K562 (cell line): ENCODE measurements at regions not wholly inside any gene's neighbourhood (a gene's known extent, or its start where the extent isn't known, plus 50 kb on each side); places are given as distances from the start of the nearest gene placed in this dataset.

Experiments
- ATAC-seq: fragments of 200-7000 bp; cut with Tn5 transposase; 3 replicates; pipeline ENCODE4 v1.9.1; 2020; ENCODE audit warnings: moderate library complexity
- BruUV-seq: library from RNA; stranded (reverse); fragments of 400-500 nt; replicated peaks from 2 replicates; lab custom pipeline; 2021; lab: Mats Ljungman, UMichigan
- CTCF ChIA-PET: fragments of 300-600 bp; formaldehyde crosslinking; extraction: SDS; loops from one replicate; lab custom pipeline; 2021; ENCODE audit warnings: low intra/inter-chr PET ratio; lab: Yijun Ruan, JAX
- POLR2A ChIA-PET: fragments of 300-600, 350-650 bp; sonication (Branson Sonifier 250); formaldehyde crosslinking; extraction: SDS; loops from one replicate; lab custom pipeline; 2021; ENCODE audit warnings: antibody characterized with exemption, inconsistent platforms; lab: Yijun Ruan, JAX
- DNase-seq, 4 experiments: peaks; one replicate each; pipeline versions ENCODE4 v3.0.0 to v3.0.0-alpha.2; 2011 to 2018; ENCODE audit warnings: low spot score in 3 of 4, mixed read lengths in 3 of 4; ENCODE audit errors: extremely low read depth in 1 of 4
- FAIRE-seq: peaks from 2 replicates; lab custom pipeline; 2011; peaks lifted over from hg19 to GRCh38; lab: Jason Lieb, UNC
- H2AFZ ChIP-seq: 2 replicates; pipeline ENCODE4 v1.6.0; 2011; ENCODE audit warnings: low read depth, low read length, control low read depth, inconsistent platforms
- H3K27ac ChIP-seq: fragments of 200-600 bp; 3 replicates; pipeline ENCODE4 v1.8.0; 2011; ENCODE audit warnings: low read depth, mild to moderate bottlenecking, control low read depth, inconsistent platforms, low read length, moderate library complexity, mixed read lengths; ENCODE audit errors: extremely low read depth
- H3K27me3 ChIP-seq, 2 experiments: fragments of 300-600 bp in 1 of 2; 2 replicates in 1 of 2; 3 replicates in 1 of 2; pipeline versions ENCODE4 v1.6.0 to v1.8.0; 2011; ENCODE audit warnings: inconsistent platforms in 2 of 2, low read length in 2 of 2, mild to moderate bottlenecking in 1 of 2, mixed read lengths in 1 of 2, moderate library complexity in 1 of 2; ENCODE audit not compliant: control insufficient read depth in 2 of 2, insufficient read depth in 2 of 2
- H3K36me3 ChIP-seq: fragments of 300-600 bp; 3 replicates; pipeline ENCODE4 v1.8.0; 2011; ENCODE audit warnings: mild to moderate bottlenecking, low read length, inconsistent platforms; ENCODE audit not compliant: control insufficient read depth, insufficient read depth
- H3K4me1 ChIP-seq, 2 experiments: fragments of 200-600 bp in 1 of 2; replicated peaks in 1 of 2; 2 replicates in 1 of 2; 3 replicates in 1 of 2; pipeline versions ENCODE4 v1.5.1 to v1.8.0; 2011; ENCODE audit warnings: inconsistent platforms in 2 of 2, low read length in 2 of 2, mild to moderate bottlenecking in 1 of 2, mixed read lengths in 1 of 2, moderate library complexity in 1 of 2; ENCODE audit not compliant: control insufficient read depth in 2 of 2, insufficient read depth in 2 of 2
- H3K4me2 ChIP-seq: 2 replicates; pipeline ENCODE4 v1.6.1; 2011; ENCODE audit warnings: low read length, control low read depth, inconsistent platforms, mixed read lengths; ENCODE audit not compliant: insufficient read depth
- H3K4me3 ChIP-seq: fragments of 200-600 bp; sonication (generic), shearing (Covaris generic); 2 replicates; pipeline ENCODE4 v1.5.1; 2016; ENCODE audit warnings: control low read depth, inconsistent platforms
- H3K79me2 ChIP-seq: fragments of 200-600 bp; 3 replicates; pipeline ENCODE4 v1.8.0; 2011; ENCODE audit warnings: low read length, inconsistent platforms; ENCODE audit not compliant: control insufficient read depth, insufficient read depth
- H3K9ac ChIP-seq, 2 experiments: 2 replicates each; pipeline versions ENCODE4 v1.6.0 to v1.6.1; 2011; ENCODE audit warnings: low read depth in 2 of 2, low read length in 2 of 2, control low read depth in 1 of 2, inconsistent platforms in 1 of 2, mild to moderate bottlenecking in 1 of 2, mixed read lengths in 1 of 2; ENCODE audit not compliant: insufficient read depth in 1 of 2
- H3K9me1 ChIP-seq: one replicate; pipeline ENCODE4 v1.6.0; 2011; ENCODE audit warnings: inconsistent platforms, mild to moderate bottlenecking, low read length, moderate library complexity; ENCODE audit not compliant: control insufficient read depth, insufficient read depth
- H3K9me3 ChIP-seq: replicated peaks from 2 replicates; pipeline ENCODE4 v1.5.1; 2011; ENCODE audit warnings: low read depth, low read length, inconsistent platforms; ENCODE audit not compliant: control insufficient read depth, insufficient read depth
- H4K20me1 ChIP-seq: replicated peaks from 2 replicates; pipeline ENCODE4 v1.6.1; 2011; ENCODE audit warnings: low read length, inconsistent platforms, mixed read lengths; ENCODE audit not compliant: control insufficient read depth, insufficient read depth
- BRF1 ChIP-seq: IDR thresholded peaks from 3 replicates; pipeline ENCODE4 v1.6.1; 2011; ENCODE audit warnings: borderline replicate concordance, mild to moderate bottlenecking; ENCODE audit not compliant: insufficient read length; ENCODE audit errors: extremely low read depth
- CBX8 ChIP-seq: fragments of 200-600 bp; sonication (generic); IDR thresholded peaks from 2 replicates; pipeline ENCODE4 v1.6.1; 2012; ENCODE audit warnings: borderline replicate concordance, mixed run types, low read depth, mild to moderate bottlenecking, moderate library complexity, mixed read lengths, low read length, control low read depth, inconsistent platforms; ENCODE audit not compliant: poor library complexity, severe bottlenecking; ENCODE audit errors: extremely low read depth
- CHD4 ChIP-seq: fragments of 200-600 bp; sonication (generic); IDR thresholded peaks from 3 replicates; pipeline ENCODE4 v1.6.1; 2012; ENCODE audit warnings: low read depth, mild to moderate bottlenecking, mixed read lengths, low read length, inconsistent platforms; ENCODE audit not compliant: insufficient read depth, insufficient replicate concordance, poor library complexity, severe bottlenecking
- DLX4 ChIP-seq: fragments of 250-450 bp; sonication (Bioruptor Pico); IDR thresholded peaks from 2 replicates; pipeline ENCODE4 v1.6.1; 2021; ENCODE audit warnings: mild to moderate bottlenecking
- IFI16 ChIP-seq: fragments of 250-450 bp; sonication (Bioruptor Pico); IDR thresholded peaks from 2 replicates; pipeline ENCODE4 v2.1.2; 2022; ENCODE audit warnings: mild to moderate bottlenecking, inconsistent platforms
- JUND ChIP-seq, 2 experiments: IDR thresholded peaks; 2 replicates in 1 of 2; 3 replicates in 1 of 2; pipeline ENCODE4 v1.6.1; 2011; ENCODE audit warnings: borderline replicate concordance in 2 of 2, low read depth in 2 of 2, low read length in 2 of 2, improper control_type of control experiment in 1 of 2, missing biosample characterization in 1 of 2, missing genetic modification characterization in 1 of 2, missing genetic modification reagents in 1 of 2
- NONO ChIP-seq, 2 experiments: fragments of 200-400 bp in 1 of 2; fragments of 450-650 bp in 1 of 2; formaldehyde crosslinking in 1 of 2; IDR thresholded peaks; 2 replicates each; pipeline ENCODE4 v1.6.1; 2017; ENCODE audit warnings: low read depth in 2 of 2, mild to moderate bottlenecking in 2 of 2, moderate library complexity in 2 of 2, low read length in 1 of 2
- PHF20 ChIP-seq: fragments of 450-650 bp; IDR thresholded peaks from 2 replicates; pipeline ENCODE4 v1.6.1; 2018; ENCODE audit not compliant: partially characterized antibody
- RAD21 ChIP-seq, 2 experiments: fragments of 250-450 bp in 1 of 2; fragments of 450-650 bp in 1 of 2; sonication (Bioruptor Pico) in 1 of 2; formaldehyde crosslinking in 1 of 2; IDR thresholded peaks in 1 of 2; conservative IDR thresholded peaks in 1 of 2; 2 replicates each; pipeline versions ENCODE4 v1.4.0 to v1.8.0; 2020 to 2022; ENCODE audit warnings: mild to moderate bottlenecking in 2 of 2, moderate library complexity in 1 of 2
- RAD51 ChIP-seq: fragments of 450-650 bp; IDR thresholded peaks from 2 replicates; pipeline ENCODE4 v1.7.1; 2016; ENCODE audit warnings: low read depth, mild to moderate bottlenecking, borderline replicate concordance
- ZFX ChIP-seq: sonication (generic); formaldehyde crosslinking; IDR thresholded peaks from 2 replicates; pipeline ENCODE4 v1.8.0; 2022; ENCODE audit warnings: mild to moderate bottlenecking, missing genetic modification reagents, moderate library complexity
- ZNF24 ChIP-seq: fragments of 450-650 bp; IDR thresholded peaks from 2 replicates; pipeline ENCODE4 v1.6.1; 2016
- ZNF639 ChIP-seq, 2 experiments: fragments of 200-800 bp in 1 of 2; sonication (Bioruptor generic) in 1 of 2; sonication (generic) in 1 of 2; formaldehyde crosslinking in 1 of 2; IDR thresholded peaks in 1 of 2; conservative IDR thresholded peaks in 1 of 2; 2 replicates each; pipeline versions ENCODE4 v1.5.0 to v1.6.1; 2016 to 2020; ENCODE audit warnings: missing compliant biosample characterization in 1 of 2, missing genetic modification characterization in 1 of 2, missing genetic modification reagents in 1 of 2
- WGBS: fragments of 100-300 bp; shearing (Covaris generic); methylation state at CpG from one replicate; pipeline ENCODE4 v1.1.6; 2016; ENCODE audit warnings: low coverage, mixed read lengths; ENCODE audit not compliant: insufficient coverage; ENCODE audit errors: missing lambda C conversion rate; 5-methylcytosine and 5-hydroxymethylcytosine counted together
- in situ Hi-C: fragments of 300-500 bp; cut with MboI; formaldehyde crosslinking; loops from 4 replicates; pipeline ENCODE4 v1.15.0; 2018; ENCODE audit warnings: inconsistent platforms, mixed read lengths
- intact Hi-C: fragments of 100-400 bp; cut with micrococcal nuclease; formaldehyde crosslinking; loops from 2 replicates; pipeline ENCODE4 v1.14.2; 2022

GRCh38 chr1:88098881-88099280 lies 585.2 kb upstream of the PKN2 start:
- ChIA-PET POLR2A (no interaction called here), CTCF (no interaction called here)
- no peak overlapping the region for H2AFZ ChIP-seq
- TF ChIP-seq JUND (IDR thresholded peaks at IDR 0.05; ENCODE audit: borderline replicate concordance, low read depth, low read length) (no peak), JUND (tag; IDR thresholded peaks at IDR 0.05; ENCODE audit: borderline replicate concordance, low read depth, low read length) (no peak), IFI16 (CRISPR knock-in tag) (no peak)
- no peak overlapping the region for H3K27ac ChIP-seq
- no peak overlapping the region for H3K4me3 ChIP-seq
- no peak for FAIRE-seq
- H3K9ac ChIP-seq: no peak overlapping the region
- intact Hi-C loops: no loop called here
- H3K27me3 ChIP-seq: no peaks in the 10 kb centered on the region
- in situ Hi-C loops: no loop called here
- no peaks in the 10 kb centered on the region; the same call in 1 of the 2 replicates for H3K9me3 ChIP-seq
- no TSS peak for BruUV-seq
- no peak overlapping the region for H3K4me2 ChIP-seq
- no peaks in the 10 kb centered on the region for H3K4me1 ChIP-seq
- DNase-seq: no peak
- no peaks in the 10 kb centered on the region for H3K79me2 ChIP-seq
- H3K9me1 ChIP-seq: no peaks in the 10 kb centered on the region
- H4K20me1 ChIP-seq: no peaks in the 10 kb centered on the region
- no peaks in the 10 kb centered on the region for H3K36me3 ChIP-seq
- WGBS: 0% methylated on average over 3 of the region's 3 CpGs
- ATAC-seq: no peak

- DNase-seq (no peak), FAIRE-seq (no peak), ATAC-seq (no peak)
- 0% methylated on average over 1 of the region's 1 CpG for WGBS
- Histone ChIP-seq H3K9me1 (no peaks in the 10 kb centered on the region), H3K36me3 (no peaks in the 10 kb centered on the region), H3K27ac (no peak overlapping the region), H2AFZ (no peak overlapping the region), H3K27me3 (no peaks in the 10 kb centered on the region), H3K9ac (no peak overlapping the region), H3K4me1 (no peaks in the 10 kb centered on the region), H3K4me3 (no peak overlapping the region), H4K20me1 (no peaks in the 10 kb centered on the region), H3K79me2 (no peaks in the 10 kb centered on the region), H3K4me2 (no peak overlapping the region), H3K9me3 (no peaks in the 10 kb centered on the region; the same call in 1 of the 2 replicates)
- intact Hi-C loops: no loop called here
- CTCF ChIA-PET: no interaction called here
- in situ Hi-C loops: no loop called here
- no TSS peak for BruUV-seq
- POLR2A ChIA-PET: no interaction called here
- TF ChIP-seq ZNF24 (no peak), CBX8 (no peak), RAD21 (CRISPR knock-in tag; conservative IDR thresholded peaks at IDR 0.05 in 1 of 2, IDR thresholded peaks at IDR 0.05 in 1 of 2) (no peak), ZNF639 (CRISPR knock-in tag; conservative IDR thresholded peaks at IDR 0.05 in 1 of 2, IDR thresholded peaks at IDR 0.05 in 1 of 2) (no peak), CHD4 (no peak), DLX4 (no peak), NONO (IDR thresholded peaks at IDR 0.05; ENCODE audit: low read depth in 2 of 2, low read length in 1 of 2) (no peak), BRF1 (no peak), RAD51 (no peak), ZFX (CRISPR knock-in tag) (no peak), PHF20 (no peak)
Observed at GRCh38 chr1:88101041-88101440, 583.0 kb upstream of the PKN2 start.
